HepG2 (cell line): ENCODE measurements at regions not wholly inside any gene's neighbourhood (a gene's known extent, or its start where the extent isn't known, plus 50 kb on each side); places are given as distances from the start of the nearest gene placed in this dataset.

Experiments
- EED ChIP-seq: sonication (generic); formaldehyde crosslinking; IDR thresholded peaks from 2 replicates; pipeline ENCODE4 v1.5.0; 2020; ENCODE audit warnings: mild to moderate bottlenecking, missing genetic modification reagents
- HMGXB3 ChIP-seq: sonication (generic); formaldehyde crosslinking; IDR thresholded peaks from 2 replicates; pipeline ENCODE4 v1.4.0; 2020; ENCODE audit warnings: missing genetic modification reagents, borderline replicate concordance
- PHF20 ChIP-seq: sonication (generic); formaldehyde crosslinking; IDR thresholded peaks from 2 replicates; pipeline ENCODE4 v1.5.0; 2020; ENCODE audit warnings: mild to moderate bottlenecking, missing genetic modification reagents
- SETDB1 ChIP-seq: sonication (generic); formaldehyde crosslinking; IDR thresholded peaks from 2 replicates; pipeline ENCODE4 v1.5.1; 2020; ENCODE audit warnings: missing genetic modification reagents, mild to moderate bottlenecking, borderline replicate concordance
- TFDP1 ChIP-seq: IDR thresholded peaks from 2 replicates; pipeline ENCODE4 v1.6.1; 2016; ENCODE audit warnings: missing compliant biosample characterization, missing genetic modification reagents, borderline replicate concordance
- ZNF503 ChIP-seq: sonication (generic); formaldehyde crosslinking; IDR thresholded peaks from 2 replicates; pipeline ENCODE4 v1.4.0; 2020; ENCODE audit warnings: missing genetic modification reagents
- ZNF678 ChIP-seq: sonication (generic); formaldehyde crosslinking; IDR thresholded peaks from 2 replicates; pipeline ENCODE4 v1.4.0; 2020; ENCODE audit warnings: mild to moderate bottlenecking, missing genetic modification reagents

- TF ChIP-seq EED (CRISPR knock-in tag) (no peak), HMGXB3 (CRISPR knock-in tag) (no peak), ZNF678 (no peak), SETDB1 (CRISPR knock-in tag) (no peak), TFDP1 (CRISPR knock-in tag) (no peak), PHF20 (no peak), ZNF503 (no peak)
These were observed 1010.5 kb upstream of the NOVA1 start (continued) for GRCh38 chr14:27608377-27608776.
